ENCODE measurements at regions not wholly inside any gene's neighbourhood (a gene's known extent, or its start where the extent isn't known, plus 50 kb on each side); places are given as distances from the start of the nearest gene placed in this dataset.

GRCh38 chr9:107690021-107690420 is 200.5 kb upstream of the KLF4 start:
- TF ChIP-seq CTCF (IDR thresholded peaks at IDR 0.05; ENCODE audit: insufficient read depth, low read depth, low read length, missing control alignments), result no peak

GRCh38 chr9:107688728-107689127 is 199.2 kb upstream of the KLF4 start:
- no peak for TF ChIP-seq CTCF (IDR thresholded peaks at IDR 0.05; ENCODE audit: insufficient read depth, low read depth, low read length, missing control alignments)
- no peak for DNase-seq (ENCODE audit: low read depth)
- no peak overlapping the region for H3K4me3 ChIP-seq (ENCODE audit: low read depth, low read length)

More at GRCh38 chr9:107690021-107690420, 200.5 kb upstream of the KLF4 start:
- no peak overlapping the region for H3K4me3 ChIP-seq (ENCODE audit: low read depth, low read length)
- no peak for DNase-seq (ENCODE audit: low read depth)

GRCh38 chr9:107685901-107686300 is 196.3 kb upstream of the KLF4 start:
- no peak for DNase-seq (ENCODE audit: low read depth)
- H3K4me3 ChIP-seq (ENCODE audit: low read depth, low read length), result no peak overlapping the region
- TF ChIP-seq CTCF (IDR thresholded peaks at IDR 0.05; ENCODE audit: insufficient read depth, low read depth, low read length, missing control alignments), result no peak

- no peak for TF ChIP-seq CTCF (IDR thresholded peaks at IDR 0.05; ENCODE audit: insufficient read depth, low read depth, low read length, missing control alignments)
- H3K4me3 ChIP-seq (ENCODE audit: low read depth, low read length), result no peak overlapping the region
- DNase-seq (ENCODE audit: low read depth), result no peak
Observed at GRCh38 chr9:107685376-107685775, 195.8 kb upstream of the KLF4 start.

- H3K4me3 ChIP-seq (ENCODE audit: low read depth, low read length), result no peak overlapping the region
- DNase-seq (ENCODE audit: low read depth), result no peak
- TF ChIP-seq CTCF (IDR thresholded peaks at IDR 0.05; ENCODE audit: insufficient read depth, low read depth, low read length, missing control alignments), result no peak
Observed at GRCh38 chr9:107684224-107684623, 194.7 kb upstream of the KLF4 start.

GRCh38 chr9:107683566-107683965 is 194.0 kb upstream of the KLF4 start:
- no peak for TF ChIP-seq CTCF (IDR thresholded peaks at IDR 0.05; ENCODE audit: insufficient read depth, low read depth, low read length, missing control alignments)
- no peak for DNase-seq (ENCODE audit: low read depth)

GRCh38 chr9:107681988-107682387 is 192.4 kb upstream of the KLF4 start:
- TF ChIP-seq CTCF (IDR thresholded peaks at IDR 0.05; ENCODE audit: insufficient read depth, low read depth, low read length, missing control alignments), result no peak
- no peak for DNase-seq (ENCODE audit: low read depth)
- no peak overlapping the region for H3K4me3 ChIP-seq (ENCODE audit: low read depth, low read length)

More at GRCh38 chr9:107683566-107683965, 194.0 kb upstream of the KLF4 start:
- no peak overlapping the region for H3K4me3 ChIP-seq (ENCODE audit: low read depth, low read length)
